Ectodermal cell (in vitro differentiated cells): ENCODE measurements at regions not wholly inside any gene's neighbourhood (a gene's known extent, or its start where the extent isn't known, plus 50 kb on each side); places are given as distances from the start of the nearest gene placed in this dataset.

ENCODE experiments used
- H3K27ac ChIP-seq: 2 replicates; pipeline ENCODE4 v1.7.0; 2013; ENCODE audit warnings: mild to moderate bottlenecking, low read depth, low read length; ENCODE audit not compliant: insufficient read depth, poor library complexity, severe bottlenecking
- H3K27me3 ChIP-seq: 2 replicates; pipeline ENCODE4 v1.7.0; 2013; ENCODE audit warnings: mild to moderate bottlenecking, low read length; ENCODE audit not compliant: insufficient read depth, control insufficient read depth, poor library complexity, severe bottlenecking
- H3K36me3 ChIP-seq: one replicate; pipeline ENCODE4 v1.7.0; 2013; ENCODE audit warnings: low read length; ENCODE audit not compliant: control insufficient read depth, insufficient read depth
- H3K4me1 ChIP-seq: one replicate; pipeline ENCODE4 v1.7.0; 2013; ENCODE audit warnings: low read length; ENCODE audit not compliant: control insufficient read depth, insufficient read depth
- H3K4me3 ChIP-seq: 2 replicates; pipeline ENCODE4 v1.7.0; 2013; ENCODE audit warnings: low read depth, low read length, control low read depth; ENCODE audit not compliant: insufficient read depth
- H3K9me3 ChIP-seq: 2 replicates; pipeline ENCODE4 v1.7.0; 2013; ENCODE audit warnings: mild to moderate bottlenecking, low read length, moderate library complexity; ENCODE audit not compliant: control insufficient read depth
- WGBS, 2 experiments: methylation state at CpG; one replicate each; pipeline ENCODE4 v1.1.7; 2013; ENCODE audit warnings: missing lambda C conversion rate in 2 of 2; 5-methylcytosine and 5-hydroxymethylcytosine counted together

DNA sequence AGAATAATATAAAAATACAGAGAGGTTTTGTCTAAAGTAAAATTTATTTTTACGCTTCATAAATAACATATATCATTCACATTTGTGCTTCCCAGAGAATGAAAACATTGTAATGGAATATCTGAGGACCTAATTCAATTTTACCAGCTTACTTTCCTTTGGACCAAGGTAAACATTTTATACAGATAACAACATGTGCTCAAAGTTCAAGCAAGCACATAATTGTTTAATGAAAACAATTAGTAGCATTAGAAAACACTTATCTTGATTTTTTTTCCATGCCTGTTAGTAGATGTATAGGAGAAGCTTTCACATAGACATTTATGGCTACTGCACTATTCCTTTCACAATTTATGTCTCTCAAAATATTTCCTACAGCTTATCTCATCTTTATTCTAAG lies 400.0 kb downstream of the ZIC1 start:
- Histone ChIP-seq H3K4me1 (no peaks in the 10 kb centered on the region), H3K9me3 (no peaks in the 10 kb centered on the region), H3K27ac (no peak overlapping the region), H3K4me3 (no peak overlapping the region), H3K27me3 (no peaks in the 10 kb centered on the region), H3K36me3 (no peaks in the 10 kb centered on the region)
- WGBS, 2 experiments = no CpG with 5 or more reads among the region's 1 CpG

DNA sequence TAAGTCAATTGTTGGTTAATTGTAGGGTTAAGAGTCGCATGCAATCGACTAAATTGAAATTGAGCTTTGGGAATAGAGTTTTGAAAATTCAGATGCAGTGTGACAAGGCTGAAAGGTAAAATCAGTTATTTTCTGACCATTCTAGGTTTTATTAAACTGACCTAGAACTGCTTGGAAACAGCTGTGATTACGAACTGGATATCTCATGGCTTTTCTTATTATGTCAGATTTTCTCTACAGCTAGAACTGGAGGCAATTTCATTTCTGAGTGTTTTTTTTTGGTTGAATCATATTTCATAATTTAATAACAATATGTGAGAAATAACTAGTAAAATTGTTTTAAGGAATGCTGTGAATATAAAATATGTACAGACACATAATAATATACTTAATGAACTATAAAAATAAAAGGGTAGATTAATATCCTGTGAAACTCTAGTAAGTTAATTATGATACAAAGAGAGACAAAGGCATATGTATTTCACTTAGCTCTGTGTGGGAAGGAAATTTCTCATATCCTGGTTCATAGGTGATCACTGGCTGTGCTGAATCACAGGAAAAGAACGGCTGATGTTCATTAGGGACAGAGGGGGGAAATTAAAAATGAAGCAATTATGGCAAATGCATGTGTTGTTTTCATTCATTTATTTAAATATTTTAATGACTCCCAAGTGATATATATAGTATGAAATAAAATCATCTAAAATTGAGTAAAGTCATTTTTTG lies 403.2 kb downstream of the ZIC1 start:
- H3K27me3 ChIP-seq = no peaks in the 10 kb centered on the region
- WGBS, 2 experiments = 89 to 96% methylated on average over 4 of the region's 4 CpGs
- H3K36me3 ChIP-seq = no peaks in the 10 kb centered on the region
- no peak overlapping the region for H3K4me3 ChIP-seq
- H3K9me3 ChIP-seq = no peaks in the 10 kb centered on the region
- H3K27ac ChIP-seq = no peak overlapping the region
- H3K4me1 ChIP-seq = no peaks in the 10 kb centered on the region

DNA sequence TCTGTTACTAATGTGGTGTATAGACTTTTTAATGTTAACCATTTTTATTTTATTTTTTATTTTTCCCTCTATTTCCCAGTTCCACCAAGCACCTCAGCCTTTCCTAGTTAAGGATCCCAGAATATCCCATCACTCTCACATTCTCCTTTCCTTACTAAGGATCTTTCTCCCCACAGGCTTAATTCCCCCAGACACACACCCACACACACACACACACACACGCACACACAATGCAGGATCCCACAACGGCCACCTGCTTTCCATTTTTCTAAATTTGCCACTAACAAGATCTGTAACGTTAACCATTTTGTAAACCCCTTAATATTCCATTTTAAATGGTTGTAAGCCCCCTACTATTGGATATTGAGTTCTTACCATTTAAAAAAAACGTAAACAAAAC lies 404.1 kb downstream of the ZIC1 start:
- Histone ChIP-seq H3K9me3 (no peaks in the 10 kb centered on the region), H3K36me3 (no peaks in the 10 kb centered on the region), H3K27ac (no peak overlapping the region), H3K4me3 (no peak overlapping the region), H3K27me3 (no peaks in the 10 kb centered on the region), H3K4me1 (no peaks in the 10 kb centered on the region)
- 85 to 89% methylated on average over 3 to 4 of the region's 4 CpGs for WGBS, 2 experiments

DNA sequence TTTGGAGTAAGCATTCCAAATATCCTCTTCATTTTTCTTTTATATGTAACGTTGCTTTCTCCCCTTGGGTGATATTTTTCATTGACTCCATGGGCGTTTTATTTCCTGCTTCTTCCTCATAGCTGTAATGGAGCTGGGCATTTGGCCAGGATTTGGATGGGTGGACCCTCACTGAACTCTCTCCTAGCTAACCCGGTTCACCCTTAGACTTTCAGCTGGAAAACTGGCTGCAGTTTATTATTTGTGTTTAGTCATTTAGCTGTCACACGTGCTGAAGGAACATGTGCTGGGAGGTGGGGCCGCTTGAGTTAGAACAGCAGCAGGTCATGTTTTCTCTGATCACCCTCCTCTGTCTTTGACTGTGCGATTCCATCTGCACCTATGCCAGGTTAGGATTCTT lies 407.6 kb downstream of the ZIC1 start:
- Histone ChIP-seq H3K27me3 (no peaks in the 10 kb centered on the region), H3K9me3 (no peaks in the 10 kb centered on the region), H3K4me1 (no peaks in the 10 kb centered on the region), H3K27ac (no peak overlapping the region), H3K4me3 (no peak overlapping the region), H3K36me3 (no peaks in the 10 kb centered on the region)
- WGBS, 2 experiments = 93% methylated on average over 6 of the region's 6 CpGs

DNA sequence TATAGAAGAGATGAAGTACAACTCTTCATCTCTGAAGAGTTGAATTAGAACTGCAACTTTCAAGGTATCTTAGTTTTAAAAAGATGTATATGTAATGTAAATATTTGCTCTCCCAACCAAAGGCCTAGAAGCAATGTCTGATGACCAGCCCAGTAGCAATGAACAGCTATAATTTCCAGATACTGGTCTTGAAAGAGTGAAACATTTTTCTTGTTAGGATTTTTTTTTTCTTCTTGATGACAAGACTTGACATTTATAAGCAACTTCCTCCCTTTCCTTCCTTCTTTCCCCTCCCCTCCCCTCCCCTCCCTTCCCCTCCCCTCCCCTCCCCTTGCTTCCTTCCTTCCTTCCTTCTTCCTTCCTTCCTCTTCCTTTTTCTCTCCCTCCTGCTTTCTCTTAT lies 423.4 kb downstream of the ZIC1 start:
- H3K4me1 ChIP-seq = no peaks in the 10 kb centered on the region
- no peak overlapping the region for H3K27ac ChIP-seq
- H3K4me3 ChIP-seq = no peak overlapping the region
- H3K36me3 ChIP-seq = no peaks in the 10 kb centered on the region
- no peaks in the 10 kb centered on the region for H3K27me3 ChIP-seq
- no peaks in the 10 kb centered on the region for H3K9me3 ChIP-seq

DNA sequence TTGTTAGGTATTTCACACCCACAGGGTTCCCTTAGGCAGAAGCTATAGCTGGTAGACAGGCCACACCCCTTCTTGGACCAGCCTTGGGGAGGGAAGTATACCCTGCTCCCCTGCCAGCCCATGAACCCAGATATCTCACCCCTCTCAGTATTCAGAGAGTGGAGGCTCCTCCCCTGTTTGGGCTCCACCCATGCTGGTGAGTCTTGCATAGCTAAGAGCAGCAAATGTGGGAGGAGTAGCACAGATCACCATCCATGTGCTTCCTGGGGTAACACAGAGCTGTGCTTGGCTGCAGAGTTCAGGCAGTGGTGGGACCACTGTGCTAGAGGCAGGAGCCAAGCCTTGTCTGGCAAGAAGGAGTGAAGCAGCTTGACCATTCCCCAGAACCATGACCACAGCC lies 427.2 kb downstream of the ZIC1 start:
- Histone ChIP-seq H3K9me3 (no peaks in the 10 kb centered on the region), H3K36me3 (no peaks in the 10 kb centered on the region), H3K27ac (no peak overlapping the region), H3K27me3 (no peaks in the 10 kb centered on the region), H3K4me1 (no peaks in the 10 kb centered on the region), H3K4me3 (no peak overlapping the region)

DNA sequence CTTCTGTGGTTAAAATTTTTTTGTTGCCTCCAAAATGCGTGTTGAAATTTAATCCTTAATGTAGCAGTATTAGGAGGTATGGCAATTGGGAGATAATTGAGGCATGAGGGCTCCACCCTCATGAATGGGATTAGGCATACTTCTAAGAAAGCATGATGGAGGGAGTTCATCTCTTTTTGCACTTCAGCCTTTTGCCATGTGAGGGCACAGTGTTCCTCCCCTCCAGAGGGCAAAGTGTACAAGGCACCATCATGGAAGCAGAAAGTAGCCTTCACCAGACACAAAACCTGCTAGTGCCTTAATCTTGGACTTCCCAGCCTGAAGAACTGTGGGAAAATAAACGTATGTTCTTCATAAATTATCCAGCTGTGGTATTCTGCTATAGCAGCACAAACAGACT lies 429.5 kb downstream of the ZIC1 start:
- Histone ChIP-seq H3K4me3 (no peak overlapping the region), H3K9me3 (no peaks in the 10 kb centered on the region), H3K27me3 (no peaks in the 10 kb centered on the region), H3K4me1 (no peaks in the 10 kb centered on the region), H3K36me3 (no peaks in the 10 kb centered on the region), H3K27ac (no peak overlapping the region)
- WGBS, 2 experiments = 86 to 95% methylated on average over 1 to 2 of the region's 2 CpGs

DNA sequence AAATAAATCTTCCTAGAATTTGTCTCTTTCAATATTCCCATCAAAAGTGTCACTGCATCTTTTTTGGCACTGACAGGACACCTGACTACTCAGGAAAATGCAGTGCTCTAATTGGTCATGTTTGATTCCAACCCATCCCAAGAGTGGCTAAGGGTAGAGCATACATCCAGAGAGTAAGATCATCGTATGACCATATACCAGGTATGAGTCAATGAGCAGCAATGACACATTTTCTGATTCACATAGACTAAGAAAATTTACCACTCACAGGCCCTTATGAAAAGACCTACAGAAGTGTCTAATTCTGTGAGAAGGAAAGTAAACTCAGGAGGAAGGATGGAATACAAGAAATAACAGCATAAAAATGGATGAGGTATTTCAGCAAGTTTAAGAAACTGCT lies 434.2 kb downstream of the ZIC1 start:
- Histone ChIP-seq H3K4me1 (peaks cover 5% of the 10 kb centered on the region), H3K4me3 (no peak overlapping the region), H3K27me3 (no peaks in the 10 kb centered on the region), H3K36me3 (no peaks in the 10 kb centered on the region), H3K27ac (no peak overlapping the region), H3K9me3 (no peaks in the 10 kb centered on the region)
- 96% methylated on average over 1 of the region's 1 CpG; no CpG with 5 or more reads in 1 of the 2 experiments for WGBS, 2 experiments

DNA sequence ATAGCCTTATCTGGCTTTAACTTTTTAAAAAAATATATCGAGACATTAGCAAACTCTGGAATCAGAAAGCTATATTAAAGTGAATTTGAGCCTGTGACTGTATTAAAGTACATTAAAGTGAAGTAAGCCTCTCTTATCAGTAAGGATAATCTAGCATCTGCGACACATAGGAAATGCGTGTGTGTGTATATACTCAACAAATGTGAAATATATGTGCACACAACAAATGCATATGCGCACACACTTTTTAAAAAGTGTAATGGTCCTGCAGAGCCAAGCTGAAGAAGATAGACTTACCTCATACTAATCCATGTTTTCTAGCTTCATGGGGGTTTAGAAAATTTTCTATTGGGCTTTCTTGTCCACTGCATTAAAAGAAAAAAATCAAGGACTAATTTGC lies 437.1 kb downstream of the ZIC1 start:
- no peak overlapping the region for H3K27ac ChIP-seq
- H3K4me3 ChIP-seq = no peak overlapping the region
- 86 to 100% methylated on average over 2 to 4 of the region's 4 CpGs for WGBS, 2 experiments
- no peaks in the 10 kb centered on the region for H3K27me3 ChIP-seq
- peaks cover 5% of the 10 kb centered on the region for H3K4me1 ChIP-seq
- no peaks in the 10 kb centered on the region for H3K36me3 ChIP-seq
- no peaks in the 10 kb centered on the region for H3K9me3 ChIP-seq

DNA sequence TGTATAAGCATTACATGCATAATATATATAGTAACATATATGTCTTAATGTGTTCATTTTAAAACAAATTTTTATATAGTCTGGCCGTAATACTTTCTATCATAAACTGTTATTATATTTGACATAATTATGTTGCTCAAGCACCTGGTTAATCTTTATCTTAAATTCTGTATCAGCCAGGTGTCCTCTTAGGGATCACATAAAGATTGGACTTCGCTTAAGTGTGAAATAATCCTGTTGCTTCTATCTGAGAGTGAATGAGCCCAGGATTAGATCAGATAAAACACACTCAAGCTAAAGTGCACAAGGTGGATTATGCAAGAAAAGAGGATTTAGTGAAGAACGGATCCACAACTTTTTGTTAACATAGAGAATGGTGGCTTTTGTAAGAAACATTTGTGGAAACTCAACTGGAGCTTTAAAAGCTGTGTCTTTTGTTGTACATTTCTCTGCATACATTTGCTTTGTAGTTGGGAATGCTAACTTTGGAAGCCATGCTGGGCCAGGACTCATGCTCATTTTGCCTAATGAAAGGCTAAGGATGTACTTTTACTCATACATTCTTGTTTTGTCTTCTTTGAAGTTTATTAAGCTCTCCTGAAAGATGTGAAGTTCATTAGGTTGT lies 437.8 kb downstream of the ZIC1 start:
- Histone ChIP-seq H3K4me3 (no peak overlapping the region), H3K36me3 (no peaks in the 10 kb centered on the region), H3K4me1 (peaks cover 5% of the 10 kb centered on the region), H3K9me3 (no peaks in the 10 kb centered on the region), H3K27ac (no peak overlapping the region), H3K27me3 (no peaks in the 10 kb centered on the region)
- 53 to 54% methylated on average over 2 of the region's 3 CpGs for WGBS, 2 experiments
